Activated T-helper 2 cell treated with anti-CD3 and anti-CD28 coated beads, Interferon-gamma antibody, Interleukin-2, Interleukin-4, amounts not matched to agents 10 μg/mL and 5 μg/mL and 100 μg/mL, durations not matched to agents 14 hours and 24 hours and 36 hours (primary cell): ENCODE measurements at regions not wholly inside any gene's neighbourhood (a gene's known extent, or its start where the extent isn't known, plus 50 kb on each side); places are given as distances from the start of the nearest gene placed in this dataset.

ENCODE experiments used
- DNase-seq: peaks from one replicate; pipeline ENCODE4 v3.0.0; 2021; ENCODE audit warnings: low spot score
- H3K27ac Mint-ChIP-seq: one replicate; pipeline ENCODE4 v1.8.0; 2021; ENCODE audit warnings: mixed read lengths
- H3K27me3 Mint-ChIP-seq: one replicate; pipeline ENCODE4 v1.8.0; 2021; ENCODE audit warnings: low read depth, mixed read lengths
- H3K36me3 Mint-ChIP-seq: one replicate; pipeline ENCODE4 v1.8.0; 2021; ENCODE audit warnings: low read depth, mixed read lengths
- H3K4me1 Mint-ChIP-seq: one replicate; pipeline ENCODE4 v1.8.0; 2021; ENCODE audit warnings: low read depth, mixed read lengths
- H3K4me3 Mint-ChIP-seq: one replicate; pipeline ENCODE4 v1.8.0; 2021; ENCODE audit warnings: low read depth, mild to moderate bottlenecking, moderate library complexity, mixed read lengths
- H3K9me3 Mint-ChIP-seq: one replicate; pipeline ENCODE4 v1.8.0; 2021; ENCODE audit warnings: mixed read lengths
- intact Hi-C: fragments of 100-400 bp; cut with micrococcal nuclease; formaldehyde crosslinking; loops from one replicate; pipeline ENCODE4 v1.15.1; 2023

- Mint-ChIP-seq H3K4me3 (no peak overlapping the region), H3K9me3 (peaks cover 37% of the 10 kb centered on the region)
- DNase-seq = no peak
These were observed 99.3 kb upstream of the INSIG1 start for GRCh38 chr7:155198196-155198892.

DNA sequence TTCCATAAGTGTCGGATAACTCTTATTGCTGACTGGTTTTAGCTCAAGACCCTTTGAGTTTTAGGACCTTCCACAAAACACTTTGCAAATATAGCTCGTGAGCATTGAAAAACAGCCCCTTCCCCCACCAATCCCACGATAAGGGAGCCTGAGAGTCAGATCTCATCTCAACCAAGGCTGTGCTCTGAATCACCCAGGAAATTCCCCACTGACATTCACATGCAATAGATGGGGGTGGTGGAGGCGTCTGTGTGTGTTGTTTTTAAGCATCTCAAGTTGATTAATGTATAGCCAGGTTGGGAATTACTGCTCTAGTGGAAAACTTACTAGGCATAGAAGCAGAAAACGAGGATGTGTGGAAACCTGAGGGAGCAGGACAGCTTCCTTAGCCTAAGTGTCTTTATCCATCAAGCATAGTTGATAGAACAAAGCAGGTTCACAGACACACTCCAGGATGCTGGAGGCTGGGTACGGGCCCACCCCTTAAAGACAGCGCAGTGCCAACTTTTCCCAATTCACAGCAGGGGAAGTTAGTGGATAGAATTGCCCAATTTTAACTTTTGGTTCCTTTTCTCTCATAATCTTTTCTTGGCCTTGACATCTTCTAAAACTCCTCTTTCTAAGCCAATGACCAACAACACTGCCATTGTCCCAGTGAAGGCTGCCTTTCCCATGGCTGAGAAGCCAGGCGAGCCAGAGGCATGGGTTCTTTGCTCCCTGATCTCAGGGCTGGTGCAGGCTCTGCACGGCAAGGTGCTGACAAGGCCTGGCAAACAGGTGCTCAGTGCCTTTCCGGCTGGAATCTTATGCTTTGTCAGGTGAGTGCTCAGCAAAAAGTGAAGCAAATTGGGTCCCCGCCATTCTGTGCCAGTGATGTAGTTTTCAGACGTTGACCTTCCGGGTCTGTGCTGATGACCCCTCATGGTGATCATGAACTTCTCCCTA is 98.5 kb upstream of the INSIG1 start:
- no peak overlapping the region for H3K4me3 Mint-ChIP-seq
- H3K27me3 Mint-ChIP-seq = no peaks in the 10 kb centered on the region
- peaks cover 29% of the 10 kb centered on the region for H3K4me1 Mint-ChIP-seq
- peak overlapping the region; percentile 69 for H3K27ac Mint-ChIP-seq
- H3K36me3 Mint-ChIP-seq = peaks cover 32% of the 10 kb centered on the region
- intact Hi-C loops = loop anchor here (1.0 to 2.0 kb wide), 2 partner anchors 7 to 18 kb away; no protein-coding TSS in a partner anchor
- peaks cover 37% of the 10 kb centered on the region for H3K9me3 Mint-ChIP-seq
- no peak for DNase-seq

More at GRCh38 chr7:155198196-155198892, 99.3 kb upstream of the INSIG1 start:
- intact Hi-C loops = loop anchor here (1.0 to 2.0 kb wide), 2 partner anchors 8 to 18 kb away; no protein-coding TSS in a partner anchor
- Mint-ChIP-seq H3K27me3 (no peaks in the 10 kb centered on the region), H3K36me3 (peaks cover 35% of the 10 kb centered on the region), H3K27ac (peak overlapping the region; percentile 69), H3K4me1 (peaks cover 36% of the 10 kb centered on the region)

GRCh38 chr7:155201325-155202087 is 96.2 kb upstream of the INSIG1 start:
- no peaks in the 10 kb centered on the region for H3K27me3 Mint-ChIP-seq
- intact Hi-C loops = loop anchor here (10.0 kb wide), 3 partner anchors 273 to 1693 kb away; partner anchors contain the start of gene LMBR1
- DNase-seq = no peak
- H3K4me3 Mint-ChIP-seq = no peak overlapping the region
- peaks cover 20% of the 10 kb centered on the region for H3K9me3 Mint-ChIP-seq
- peaks cover 20% of the 10 kb centered on the region for H3K36me3 Mint-ChIP-seq
- H3K4me1 Mint-ChIP-seq = peaks cover 43% of the 10 kb centered on the region
- H3K27ac Mint-ChIP-seq = no peak overlapping the region

DNA sequence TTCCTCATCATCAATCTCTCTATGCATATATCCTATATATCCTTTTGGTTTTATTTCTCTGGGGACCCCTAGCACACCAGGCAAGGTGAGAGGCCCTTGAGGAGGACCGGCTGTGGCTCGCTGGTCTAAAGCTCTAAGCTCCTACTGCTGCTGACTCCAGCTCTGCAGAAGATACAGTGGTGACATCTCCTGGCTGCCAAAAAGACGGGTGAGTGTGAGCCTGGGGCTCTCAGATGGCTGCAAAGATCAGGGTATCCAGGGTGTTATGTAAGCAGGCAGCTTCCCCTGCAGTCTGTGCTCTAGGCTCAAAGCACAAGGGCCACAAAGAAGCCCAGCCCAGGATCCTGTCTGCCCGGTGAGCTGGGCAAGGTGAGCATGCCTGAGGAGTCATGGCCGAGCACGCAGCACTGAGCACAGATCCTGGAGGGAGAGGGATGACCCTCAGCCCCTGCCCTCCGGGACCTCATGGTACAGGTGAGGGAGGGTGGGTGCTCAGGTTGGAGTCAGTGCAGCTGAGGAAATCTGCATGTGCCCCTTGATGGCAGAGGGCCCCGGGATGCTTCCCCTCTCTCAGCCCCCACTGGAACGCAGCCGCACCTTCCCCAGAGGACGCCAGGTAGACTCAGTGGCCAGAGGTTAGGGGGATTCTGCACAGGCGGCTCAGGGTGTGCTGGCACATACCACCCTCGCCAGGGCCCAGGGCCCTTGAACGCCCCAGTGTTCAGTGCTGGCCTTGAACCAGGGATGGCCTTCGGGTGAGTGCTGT is 95.4 kb upstream of the INSIG1 start:
- Mint-ChIP-seq H3K27ac (peak overlapping the region; percentile 70), H3K36me3 (peaks cover 13% of the 10 kb centered on the region), H3K4me3 (no peak overlapping the region), H3K27me3 (no peaks in the 10 kb centered on the region), H3K9me3 (peaks cover 14% of the 10 kb centered on the region), H3K4me1 (peaks cover 48% of the 10 kb centered on the region)
- DNase-seq = no peak
- intact Hi-C loops = loop anchor here (10.0 kb wide), 3 partner anchors 273 to 1693 kb away; partner anchors contain the start of gene LMBR1

- H3K9me3 Mint-ChIP-seq = peaks cover 7% of the 10 kb centered on the region
- no peak overlapping the region for H3K4me3 Mint-ChIP-seq
- no peak for DNase-seq
- peak overlapping the region; percentile 42 for H3K27ac Mint-ChIP-seq
- intact Hi-C loops = loop anchor here (10.0 kb wide), 3 partner anchors 272 to 1692 kb away; partner anchors contain the start of gene LMBR1
- peaks cover 14% of the 10 kb centered on the region for H3K36me3 Mint-ChIP-seq
- peaks cover 48% of the 10 kb centered on the region for H3K4me1 Mint-ChIP-seq
- H3K27me3 Mint-ChIP-seq = no peaks in the 10 kb centered on the region
These were observed 94.4 kb upstream of the INSIG1 start for GRCh38 chr7:155203059-155203881.

- DNase-seq = no peak
- peak overlapping the region; percentile 99 for H3K27ac Mint-ChIP-seq
- H3K36me3 Mint-ChIP-seq = peaks cover 11% of the 10 kb centered on the region
- intact Hi-C loops = loop anchor here (10.0 kb wide), 3 partner anchors 271 to 1691 kb away; partner anchors contain the start of gene LMBR1
- peaks cover 4% of the 10 kb centered on the region for H3K9me3 Mint-ChIP-seq
- H3K4me3 Mint-ChIP-seq = no peak overlapping the region
- no peaks in the 10 kb centered on the region for H3K27me3 Mint-ChIP-seq
- H3K4me1 Mint-ChIP-seq = peaks cover 43% of the 10 kb centered on the region
These were observed 93.6 kb upstream of the INSIG1 start for GRCh38 chr7:155203882-155204691.

DNA sequence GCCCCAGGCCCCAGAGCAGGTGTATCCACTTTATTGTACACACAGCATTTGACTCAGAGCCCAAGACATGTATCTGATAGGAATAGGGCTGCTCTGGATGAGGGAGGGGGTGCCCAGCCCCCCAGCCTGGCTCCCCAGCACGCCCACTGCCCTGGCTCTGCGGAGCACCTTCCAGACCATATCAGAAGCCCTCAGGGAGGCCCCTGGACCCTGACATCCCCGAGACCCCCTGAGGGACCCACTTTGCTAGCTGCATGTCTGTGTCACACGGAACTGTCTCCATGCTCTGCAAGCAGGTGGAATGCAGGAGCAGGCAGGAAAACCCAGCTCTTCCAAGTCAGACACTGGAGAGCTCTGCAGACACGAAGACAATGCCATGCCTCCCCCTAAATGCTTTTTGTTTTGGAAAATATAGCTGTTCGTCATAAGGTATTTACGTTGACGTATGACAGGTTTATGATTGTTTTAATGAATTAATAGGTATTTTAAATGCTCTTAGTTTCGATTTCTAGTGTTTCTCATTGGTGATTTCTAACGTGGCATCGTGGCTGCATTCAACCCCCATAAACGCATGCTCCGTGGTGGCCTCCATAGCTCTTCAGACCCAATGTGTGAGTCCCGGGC is 92.8 kb upstream of the INSIG1 start:
- Mint-ChIP-seq H3K36me3 (peaks cover 11% of the 10 kb centered on the region), H3K27me3 (no peaks in the 10 kb centered on the region), H3K9me3 (peaks cover 4% of the 10 kb centered on the region), H3K27ac (peak overlapping the region; percentile 99), H3K4me1 (peaks cover 35% of the 10 kb centered on the region), H3K4me3 (peak overlapping the region; percentile 86)
- intact Hi-C loops = loop anchor here (1.0 to 10.0 kb wide), 8 partner anchors 78 to 1690 kb away; partner anchors contain the start of genes LMBR1 and PAXIP1
- no peak for DNase-seq

DNA sequence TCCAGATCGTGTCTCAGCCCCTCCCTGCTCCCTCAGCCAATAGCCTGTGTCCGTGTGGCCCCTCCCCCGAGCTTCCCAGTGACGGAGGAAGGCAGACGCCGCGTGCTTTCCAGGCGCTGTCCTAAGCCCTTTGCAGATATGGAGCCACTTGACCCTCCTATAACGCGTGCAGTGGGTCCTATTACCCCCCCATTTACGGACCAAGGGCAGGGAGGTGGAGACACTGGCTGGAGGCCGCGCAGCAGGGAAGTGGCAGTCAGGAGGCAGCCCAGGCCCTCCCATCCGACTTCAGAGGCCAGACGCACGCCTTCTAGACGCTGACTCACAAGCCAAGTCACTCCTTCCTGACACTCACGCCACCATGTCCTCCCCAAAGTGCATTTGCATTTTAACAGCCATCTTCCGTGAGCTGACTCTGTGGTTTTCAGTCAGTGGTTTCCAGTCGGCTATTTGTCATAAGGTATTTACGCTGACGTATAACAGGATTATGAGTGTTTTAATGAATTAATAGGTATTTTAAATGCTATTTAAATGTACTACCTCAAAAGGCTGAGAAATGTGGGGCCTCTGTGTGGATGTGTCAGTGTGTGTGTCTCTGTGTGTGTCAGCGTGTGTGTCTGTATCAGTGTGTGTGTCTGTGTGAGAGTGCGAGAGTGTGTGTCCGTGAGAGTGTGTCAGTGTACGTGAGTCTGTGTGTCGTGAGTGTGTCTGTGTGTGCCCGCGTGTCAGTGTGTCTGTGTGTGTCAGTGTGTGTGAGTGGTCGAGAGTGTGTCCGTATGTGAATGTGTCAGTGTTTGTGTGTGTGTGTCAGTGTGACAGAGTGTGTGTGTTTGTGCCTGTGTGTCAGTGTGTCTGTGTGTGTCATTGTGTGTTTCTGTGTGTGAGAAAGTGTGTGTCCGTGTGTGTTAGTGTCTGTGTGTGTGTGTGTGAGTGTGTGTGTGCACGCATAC is 92.0 kb upstream of the INSIG1 start:
- peaks cover 29% of the 10 kb centered on the region for H3K4me1 Mint-ChIP-seq
- peaks cover 4% of the 10 kb centered on the region for H3K9me3 Mint-ChIP-seq
- intact Hi-C loops = loop anchor here (1.0 to 10.0 kb wide), 13 partner anchors 7 to 1689 kb away; partner anchors contain the start of genes INSIG1, LMBR1 and PAXIP1
- no peaks in the 10 kb centered on the region for H3K27me3 Mint-ChIP-seq
- H3K4me3 Mint-ChIP-seq = peak overlapping the region; percentile 86
- peaks cover 7% of the 10 kb centered on the region for H3K36me3 Mint-ChIP-seq
- peak; percentile 92 for DNase-seq
- H3K27ac Mint-ChIP-seq = peak overlapping the region; percentile 99

DNA sequence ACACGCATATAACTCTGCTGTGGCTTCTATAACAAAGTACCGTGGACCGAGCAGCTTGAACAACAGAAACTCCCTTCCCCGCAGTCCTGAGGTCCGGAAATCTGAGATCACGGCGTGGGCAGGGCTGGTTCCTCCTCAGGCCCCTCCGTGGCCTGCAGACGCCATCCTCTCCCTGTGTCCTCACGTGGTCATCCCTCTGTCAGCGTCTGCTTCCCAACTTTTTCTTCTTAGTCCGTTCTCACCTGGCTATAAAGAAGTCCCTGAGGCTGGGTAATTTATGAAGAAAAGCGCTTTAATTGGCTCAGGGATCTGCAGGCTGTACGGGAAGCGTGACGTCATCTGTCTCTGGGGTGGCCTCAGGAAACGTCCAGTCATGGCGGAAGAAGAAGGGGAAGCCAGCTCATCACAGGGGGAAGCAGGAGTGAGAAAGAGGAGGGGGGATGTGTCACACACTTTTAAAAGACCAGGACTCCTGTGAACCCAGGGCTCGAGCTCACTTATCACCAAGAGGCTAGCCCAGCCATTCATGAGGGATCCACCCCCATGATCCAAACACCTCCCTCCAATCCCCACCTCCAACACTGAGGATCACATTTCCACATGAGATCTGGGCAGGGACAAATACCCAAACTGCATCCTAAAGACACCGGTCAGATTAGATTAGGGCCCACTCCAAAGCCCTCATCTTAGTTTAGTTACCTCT is 91.2 kb upstream of the INSIG1 start:
- Mint-ChIP-seq H3K36me3 (peaks cover 7% of the 10 kb centered on the region), H3K9me3 (peaks cover 4% of the 10 kb centered on the region), H3K27me3 (no peaks in the 10 kb centered on the region), H3K27ac (peak overlapping the region; percentile 99), H3K4me3 (peak overlapping the region; percentile 86), H3K4me1 (peaks cover 29% of the 10 kb centered on the region)
- DNase-seq = peak; percentile 65
- intact Hi-C loops = loop anchor here (1.0 to 10.0 kb wide), 10 partner anchors 8 to 1688 kb away; partner anchors contain the start of genes INSIG1, LMBR1 and PAXIP1
